22Rv1 (cell line): ENCODE measurements at regions not wholly inside any gene's neighbourhood (a gene's known extent, or its start where the extent isn't known, plus 50 kb on each side); places are given as distances from the start of the nearest gene placed in this dataset.

Experiments used
- CTCF ChIP-seq: fragments of 450-650 bp; IDR thresholded peaks from 2 replicates; pipeline ENCODE4 v1.5.1; 2017; ENCODE audit warnings: mild to moderate bottlenecking
- ZFX ChIP-seq: fragments of 450-650 bp; IDR thresholded peaks from 2 replicates; pipeline ENCODE4 v1.6.1; 2017; ENCODE audit warnings: antibody characterized with exemption, borderline replicate concordance

- TF ChIP-seq CTCF = no peak
- TF ChIP-seq ZFX = no peak
Measured at GRCh38 chr9:118121361-118121760, 417.2 kb downstream of the TLR4 start.
